Activated CD4-positive, alpha-beta T cell treated with anti-CD3 and anti-CD28 coated beads, Interleukin-2, amount 50 U/mL, for 1 hour (primary cell): ENCODE measurements at regions not wholly inside any gene's neighbourhood (a gene's known extent, or its start where the extent isn't known, plus 50 kb on each side); places are given as distances from the start of the nearest gene placed in this dataset.
"Not testable (repeated sequence)": the region's sequence is repeated elsewhere in the genome, so short reads cannot be mapped to it uniquely, and the experiment has no call there.

ENCODE experiments used
- DNase-seq: peaks from one replicate; pipeline ENCODE4 v3.0.0-alpha.2; 2020

GRCh38 chr5:90338712-90339372 lies 70.7 kb downstream of the CETN3 start:
- DNase-seq = no peak

- no peak for DNase-seq
These were observed 72.0 kb downstream of the CETN3 start for GRCh38 chr5:90337449-90338052.

- DNase-seq = no peak
These were observed 72.8 kb downstream of the CETN3 start for GRCh38 chr5:90336752-90337151.

- DNase-seq = no peak
These were observed 74.8 kb downstream of the CETN3 start for GRCh38 chr5:90334741-90335140.

GRCh38 chr5:90329911-90330310 lies 79.6 kb downstream of the CETN3 start:
- no peak for DNase-seq

- DNase-seq = no peak
These were observed 82.6 kb downstream of the CETN3 start for GRCh38 chr5:90326995-90327394.

GRCh38 chr5:90325093-90325492 lies 84.5 kb downstream of the CETN3 start:
- no peak for DNase-seq

GRCh38 chr5:90320348-90320747 lies 89.2 kb downstream of the CETN3 start:
- DNase-seq = not testable (repeated sequence)

GRCh38 chr5:90312027-90312426 lies 97.5 kb downstream of the CETN3 start:
- no peak for DNase-seq

GRCh38 chr5:90311401-90311800 lies 98.2 kb downstream of the CETN3 start:
- no peak for DNase-seq

GRCh38 chr5:90308787-90309585 lies 100.6 kb downstream of the CETN3 start:
- no peak for DNase-seq

GRCh38 chr5:90307782-90308181 lies 101.8 kb downstream of the CETN3 start:
- DNase-seq = no peak

GRCh38 chr5:90307322-90307721 lies 102.2 kb downstream of the CETN3 start:
- DNase-seq = no peak

GRCh38 chr5:90306613-90307012 lies 102.9 kb downstream of the CETN3 start:
- DNase-seq = no peak

- DNase-seq = no peak
These were observed 104.4 kb downstream of the CETN3 start for GRCh38 chr5:90305041-90305720.

GRCh38 chr5:90301248-90301647 lies 108.3 kb downstream of the CETN3 start:
- no peak for DNase-seq

GRCh38 chr5:90297045-90297764 lies 112.4 kb downstream of the CETN3 start:
- DNase-seq = no peak

- no peak for DNase-seq
These were observed 115.0 kb downstream of the CETN3 start for GRCh38 chr5:90294604-90295003.

GRCh38 chr5:90293931-90294330 lies 115.6 kb downstream of the CETN3 start:
- no peak for DNase-seq

GRCh38 chr5:90290648-90291047 lies 118.9 kb downstream of the CETN3 start:
- DNase-seq = no peak

- no peak for DNase-seq
These were observed 119.7 kb downstream of the CETN3 start for GRCh38 chr5:90289837-90290236.

- no peak for DNase-seq
These were observed 122.5 kb downstream of the CETN3 start for GRCh38 chr5:90287036-90287435.

- no peak for DNase-seq
These were observed 124.0 kb downstream of the CETN3 start for GRCh38 chr5:90285581-90285980.
